A549 (cell line): ENCODE measurements at regions not wholly inside any gene's neighbourhood (a gene's known extent, or its start where the extent isn't known, plus 50 kb on each side); places are given as distances from the start of the nearest gene placed in this dataset.

Source experiments
- CEBPB ChIP-seq, 2 experiments: fragments of >200 bp in 1 of 2; sonication (Bioruptor Twin) in 1 of 2; formaldehyde crosslinking in 1 of 2; IDR thresholded peaks; 2 replicates each; pipeline ENCODE4 v1.6.1; 2012 to 2016
- CHD2 ChIP-seq: fragments of 150-350 bp; IDR thresholded peaks from 2 replicates; pipeline ENCODE4 v1.6.1; 2014; ENCODE audit warnings: low read length; ENCODE audit not compliant: partially characterized antibody
- EHF ChIP-seq: fragments of 250-450 bp; sonication (Bioruptor Pico); IDR thresholded peaks from 2 replicates; pipeline ENCODE4 v1.5.0; 2020; ENCODE audit warnings: mild to moderate bottlenecking
- JUN ChIP-seq, 2 experiments: fragments of >200 bp; sonication (Bioruptor Twin); formaldehyde crosslinking; IDR thresholded peaks; 2 replicates in 1 of 2; 3 replicates in 1 of 2; pipeline ENCODE4 v1.6.1; 2016 to 2017
- JUNB ChIP-seq: fragments of >200 bp; sonication (Bioruptor Twin); formaldehyde crosslinking; IDR thresholded peaks from 2 replicates; pipeline ENCODE4 v1.6.1; 2016
- KDM1A ChIP-seq: fragments of 200-600 bp; sonication (generic); IDR thresholded peaks from 2 replicates; pipeline ENCODE4 v1.6.1; 2016; ENCODE audit warnings: low read depth, mild to moderate bottlenecking
- NFE2L2 ChIP-seq: fragments of 150-350 bp; conservative IDR thresholded peaks from 2 replicates; pipeline ENCODE4 v1.6.1; 2014; ENCODE audit warnings: low read length
- NPAS2 ChIP-seq: fragments of 250-450 bp; sonication (Bioruptor Pico); IDR thresholded peaks from 2 replicates; pipeline ENCODE4 v1.8.0; 2022; ENCODE audit warnings: mild to moderate bottlenecking, moderate library complexity, borderline replicate concordance
- NR3C1 ChIP-seq: fragments of >200 bp; sonication (Bioruptor Twin); formaldehyde crosslinking; IDR thresholded peaks from 3 replicates; pipeline ENCODE4 v1.6.1; 2017
- POLR2A ChIP-seq: IDR thresholded peaks from 2 replicates; pipeline ENCODE4 v1.6.1; 2012; ENCODE audit warnings: mild to moderate bottlenecking, low read length
- RAD21 ChIP-seq, 2 experiments: fragments of >200 bp in 1 of 2; sonication (Bioruptor Twin) in 1 of 2; formaldehyde crosslinking in 1 of 2; IDR thresholded peaks in 1 of 2; conservative IDR thresholded peaks in 1 of 2; 2 replicates in 1 of 2; 3 replicates in 1 of 2; pipeline ENCODE4 v1.6.1; 2012 to 2018; ENCODE audit warnings: inconsistent platforms in 1 of 2
- USF2 ChIP-seq: fragments of 450-650 bp; IDR thresholded peaks from 2 replicates; pipeline ENCODE4 v1.6.1; 2014; ENCODE audit warnings: antibody characterized with exemption
- TF ChIP-seq, protein P1 (sequence below): fragments of >200 bp; sonication (Bioruptor Twin); formaldehyde crosslinking; IDR thresholded peaks from 3 replicates; pipeline ENCODE4 v1.5.1; 2016
- TF ChIP-seq, protein P2 (sequence below): fragments of 200-600 bp; sonication (generic); IDR thresholded peaks from 2 replicates; pipeline ENCODE4 v1.6.1; 2016; ENCODE audit warnings: antibody characterized with exemption, mild to moderate bottlenecking, moderate library complexity

DNA sequence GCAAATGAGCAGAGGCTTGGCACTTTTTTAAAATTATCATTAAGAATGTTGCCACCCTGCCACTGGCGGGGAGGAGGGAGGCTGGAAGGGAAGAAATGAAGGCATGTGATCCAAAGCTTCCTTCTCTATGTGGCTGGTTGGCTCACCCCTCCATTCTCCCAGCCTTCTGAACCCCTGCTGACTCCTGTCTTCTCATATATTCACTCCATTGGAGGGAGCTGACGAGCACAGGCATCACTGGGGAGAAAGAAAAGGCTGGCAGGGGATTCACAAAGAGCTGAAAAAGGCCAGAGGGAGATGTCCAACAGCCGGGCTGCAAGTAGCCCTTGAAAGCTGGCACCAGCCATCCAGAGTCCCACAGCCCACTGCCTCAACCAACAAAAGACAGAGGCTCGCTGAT, 495.6 kb downstream of the BCOR start:
- TF ChIP-seq CHD2 (no peak), KDM1A (no peak), CEBPB (IDR thresholded peaks at IDR 0.05) (no peak), EHF (CRISPR knock-in tag) (no peak), NFE2L2 (no peak), USF2 (no peak), POLR2A (no peak), RAD21 (conservative IDR thresholded peaks at IDR 0.05 in 1 of 2, IDR thresholded peaks at IDR 0.05 in 1 of 2) (no peak), NR3C1 (no peak), JUN (IDR thresholded peaks at IDR 0.05) (no peak), NPAS2 (CRISPR knock-in tag) (no peak), JUNB (no peak)
- TF ChIP-seq, protein P1, sequence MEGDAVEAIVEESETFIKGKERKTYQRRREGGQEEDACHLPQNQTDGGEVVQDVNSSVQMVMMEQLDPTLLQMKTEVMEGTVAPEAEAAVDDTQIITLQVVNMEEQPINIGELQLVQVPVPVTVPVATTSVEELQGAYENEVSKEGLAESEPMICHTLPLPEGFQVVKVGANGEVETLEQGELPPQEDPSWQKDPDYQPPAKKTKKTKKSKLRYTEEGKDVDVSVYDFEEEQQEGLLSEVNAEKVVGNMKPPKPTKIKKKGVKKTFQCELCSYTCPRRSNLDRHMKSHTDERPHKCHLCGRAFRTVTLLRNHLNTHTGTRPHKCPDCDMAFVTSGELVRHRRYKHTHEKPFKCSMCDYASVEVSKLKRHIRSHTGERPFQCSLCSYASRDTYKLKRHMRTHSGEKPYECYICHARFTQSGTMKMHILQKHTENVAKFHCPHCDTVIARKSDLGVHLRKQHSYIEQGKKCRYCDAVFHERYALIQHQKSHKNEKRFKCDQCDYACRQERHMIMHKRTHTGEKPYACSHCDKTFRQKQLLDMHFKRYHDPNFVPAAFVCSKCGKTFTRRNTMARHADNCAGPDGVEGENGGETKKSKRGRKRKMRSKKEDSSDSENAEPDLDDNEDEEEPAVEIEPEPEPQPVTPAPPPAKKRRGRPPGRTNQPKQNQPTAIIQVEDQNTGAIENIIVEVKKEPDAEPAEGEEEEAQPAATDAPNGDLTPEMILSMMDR, result no peak
- TF ChIP-seq, protein P2, sequence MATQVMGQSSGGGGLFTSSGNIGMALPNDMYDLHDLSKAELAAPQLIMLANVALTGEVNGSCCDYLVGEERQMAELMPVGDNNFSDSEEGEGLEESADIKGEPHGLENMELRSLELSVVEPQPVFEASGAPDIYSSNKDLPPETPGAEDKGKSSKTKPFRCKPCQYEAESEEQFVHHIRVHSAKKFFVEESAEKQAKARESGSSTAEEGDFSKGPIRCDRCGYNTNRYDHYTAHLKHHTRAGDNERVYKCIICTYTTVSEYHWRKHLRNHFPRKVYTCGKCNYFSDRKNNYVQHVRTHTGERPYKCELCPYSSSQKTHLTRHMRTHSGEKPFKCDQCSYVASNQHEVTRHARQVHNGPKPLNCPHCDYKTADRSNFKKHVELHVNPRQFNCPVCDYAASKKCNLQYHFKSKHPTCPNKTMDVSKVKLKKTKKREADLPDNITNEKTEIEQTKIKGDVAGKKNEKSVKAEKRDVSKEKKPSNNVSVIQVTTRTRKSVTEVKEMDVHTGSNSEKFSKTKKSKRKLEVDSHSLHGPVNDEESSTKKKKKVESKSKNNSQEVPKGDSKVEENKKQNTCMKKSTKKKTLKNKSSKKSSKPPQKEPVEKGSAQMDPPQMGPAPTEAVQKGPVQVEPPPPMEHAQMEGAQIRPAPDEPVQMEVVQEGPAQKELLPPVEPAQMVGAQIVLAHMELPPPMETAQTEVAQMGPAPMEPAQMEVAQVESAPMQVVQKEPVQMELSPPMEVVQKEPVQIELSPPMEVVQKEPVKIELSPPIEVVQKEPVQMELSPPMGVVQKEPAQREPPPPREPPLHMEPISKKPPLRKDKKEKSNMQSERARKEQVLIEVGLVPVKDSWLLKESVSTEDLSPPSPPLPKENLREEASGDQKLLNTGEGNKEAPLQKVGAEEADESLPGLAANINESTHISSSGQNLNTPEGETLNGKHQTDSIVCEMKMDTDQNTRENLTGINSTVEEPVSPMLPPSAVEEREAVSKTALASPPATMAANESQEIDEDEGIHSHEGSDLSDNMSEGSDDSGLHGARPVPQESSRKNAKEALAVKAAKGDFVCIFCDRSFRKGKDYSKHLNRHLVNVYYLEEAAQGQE, result no peak
